Breast epithelium (tissue), 3 donors: ENCODE measurements at regions not wholly inside any gene's neighbourhood (a gene's known extent, or its start where the extent isn't known, plus 50 kb on each side); places are given as distances from the start of the nearest gene placed in this dataset.

Source experiments
- POLR2A ChIP-seq: fragments of 450-650 bp; IDR thresholded peaks from one replicate; pipeline ENCODE4 v1.6.1; 2016; ENCODE audit warnings: antibody characterized with exemption, mild to moderate bottlenecking, moderate library complexity
- TF ChIP-seq, protein P1 (sequence below), 3 donors: fragments of 450-650 bp; IDR thresholded peaks; one replicate each; pipeline ENCODE4 v1.5.1; 2016 to 2017; ENCODE audit warnings: antibody characterized with exemption in 3 of 3, mild to moderate bottlenecking in 3 of 3, moderate library complexity in 3 of 3

DNA sequence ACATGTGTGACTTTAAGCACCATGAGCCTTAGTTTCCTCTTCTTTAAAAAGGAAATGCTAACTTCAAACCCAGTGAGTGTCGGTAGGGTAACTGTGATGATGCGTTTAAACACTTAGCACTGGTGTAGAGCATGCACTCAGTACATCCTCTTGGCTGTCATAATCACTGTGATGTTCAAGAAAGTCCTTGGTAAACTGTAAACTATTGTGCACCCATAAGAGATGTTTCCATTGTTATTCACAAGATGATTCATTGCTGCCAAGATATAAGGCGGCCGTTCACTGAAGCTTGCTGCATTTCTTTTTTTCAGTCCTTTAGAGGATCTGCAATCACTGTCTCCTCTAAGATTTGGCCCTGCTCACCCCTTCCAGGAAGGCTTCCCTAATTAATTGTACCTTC is 61.8 kb upstream of the DAB1 start:
- TF ChIP-seq POLR2A = no peak
- TF ChIP-seq, protein P1, sequence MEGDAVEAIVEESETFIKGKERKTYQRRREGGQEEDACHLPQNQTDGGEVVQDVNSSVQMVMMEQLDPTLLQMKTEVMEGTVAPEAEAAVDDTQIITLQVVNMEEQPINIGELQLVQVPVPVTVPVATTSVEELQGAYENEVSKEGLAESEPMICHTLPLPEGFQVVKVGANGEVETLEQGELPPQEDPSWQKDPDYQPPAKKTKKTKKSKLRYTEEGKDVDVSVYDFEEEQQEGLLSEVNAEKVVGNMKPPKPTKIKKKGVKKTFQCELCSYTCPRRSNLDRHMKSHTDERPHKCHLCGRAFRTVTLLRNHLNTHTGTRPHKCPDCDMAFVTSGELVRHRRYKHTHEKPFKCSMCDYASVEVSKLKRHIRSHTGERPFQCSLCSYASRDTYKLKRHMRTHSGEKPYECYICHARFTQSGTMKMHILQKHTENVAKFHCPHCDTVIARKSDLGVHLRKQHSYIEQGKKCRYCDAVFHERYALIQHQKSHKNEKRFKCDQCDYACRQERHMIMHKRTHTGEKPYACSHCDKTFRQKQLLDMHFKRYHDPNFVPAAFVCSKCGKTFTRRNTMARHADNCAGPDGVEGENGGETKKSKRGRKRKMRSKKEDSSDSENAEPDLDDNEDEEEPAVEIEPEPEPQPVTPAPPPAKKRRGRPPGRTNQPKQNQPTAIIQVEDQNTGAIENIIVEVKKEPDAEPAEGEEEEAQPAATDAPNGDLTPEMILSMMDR (IDR thresholded peaks at IDR 0.05) = no peak
